Muscle layer of colon (tissue), 2 donors: ENCODE measurements at regions not wholly inside any gene's neighbourhood (a gene's known extent, or its start where the extent isn't known, plus 50 kb on each side); places are given as distances from the start of the nearest gene placed in this dataset.
A peak's percentile ranks its signal among the peaks of the same experiment; 100 is the strongest.

Experiments
- H3K27ac ChIP-seq: one replicate; pipeline ENCODE4 v1.7.0; 2013; ENCODE audit warnings: low read depth, mild to moderate bottlenecking, low read length, moderate library complexity
- H3K27me3 ChIP-seq, 2 donors: one replicate each; pipeline ENCODE4 v1.7.0; 2013; ENCODE audit warnings: low read length in 2 of 2, mild to moderate bottlenecking in 2 of 2; ENCODE audit not compliant: insufficient read depth in 2 of 2, control insufficient read depth in 1 of 2
- H3K36me3 ChIP-seq: one replicate; pipeline ENCODE4 v1.7.0; 2013; ENCODE audit warnings: mild to moderate bottlenecking, low read length; ENCODE audit not compliant: insufficient read depth
- H3K4me1 ChIP-seq: one replicate; pipeline ENCODE4 v1.7.0; 2013; ENCODE audit warnings: mild to moderate bottlenecking, low read length; ENCODE audit not compliant: insufficient read depth
- H3K4me3 ChIP-seq, 2 donors: one replicate each; pipeline ENCODE4 v1.7.0; 2013; ENCODE audit warnings: low read length in 2 of 2, low read depth in 1 of 2, mild to moderate bottlenecking in 1 of 2, moderate library complexity in 1 of 2
- H3K9ac ChIP-seq: one replicate; pipeline ENCODE4 v1.7.0; 2013; ENCODE audit warnings: low read length
- H3K9me3 ChIP-seq: one replicate; pipeline ENCODE4 v1.7.0; 2013; ENCODE audit warnings: mild to moderate bottlenecking, low read length
- donor health status: abdominal sarcoma.
- donor health status: Adenocarcinoma of cecum.

- Histone ChIP-seq H3K9ac (no peak overlapping the region), H3K36me3 (no peaks in the 10 kb centered on the region), H3K27me3 (no peaks in the 10 kb centered on the region), H3K4me1 (peaks cover 58% of the 10 kb centered on the region), H3K27ac (no peak overlapping the region), H3K9me3 (no peaks in the 10 kb centered on the region), H3K4me3 (no peak overlapping the region)
These were observed 163.4 kb upstream of the NCAM1 start for GRCh38 chr11:112797648-112798293.

- Histone ChIP-seq H3K4me3 (no peak overlapping the region), H3K4me1 (peaks cover 39% of the 10 kb centered on the region), H3K27me3 (no peaks in the 10 kb centered on the region), H3K9me3 (no peaks in the 10 kb centered on the region), H3K9ac (no peak overlapping the region), H3K27ac (peak overlapping the region; percentile 74), H3K36me3 (no peaks in the 10 kb centered on the region)
These were observed 160.0 kb upstream of the NCAM1 start for GRCh38 chr11:112801025-112801816.

GRCh38 chr11:112801817-112802088, 159.5 kb upstream of the NCAM1 start:
- Histone ChIP-seq H3K36me3 (no peaks in the 10 kb centered on the region), H3K27ac (peak overlapping the region; percentile 74), H3K4me1 (peaks cover 36% of the 10 kb centered on the region)

GRCh38 chr11:112805658-112806057, 155.6 kb upstream of the NCAM1 start:
- no peak overlapping the region for H3K4me3 ChIP-seq
- H3K9me3 ChIP-seq: no peaks in the 10 kb centered on the region
- no peak overlapping the region for H3K27ac ChIP-seq
- H3K4me1 ChIP-seq: peaks cover 46% of the 10 kb centered on the region
- H3K36me3 ChIP-seq: no peaks in the 10 kb centered on the region
- H3K9ac ChIP-seq: no peak overlapping the region
- H3K27me3 ChIP-seq: no peaks in the 10 kb centered on the region

More at GRCh38 chr11:112801817-112802088, 159.5 kb upstream of the NCAM1 start:
- Histone ChIP-seq H3K27me3 (no peaks in the 10 kb centered on the region), H3K9me3 (no peaks in the 10 kb centered on the region), H3K4me3 (no peak overlapping the region), H3K9ac (no peak overlapping the region)

- Histone ChIP-seq H3K27ac (no peak overlapping the region), H3K9me3 (no peaks in the 10 kb centered on the region), H3K36me3 (no peaks in the 10 kb centered on the region), H3K9ac (no peak overlapping the region), H3K4me3 (no peak overlapping the region), H3K4me1 (peaks cover 44% of the 10 kb centered on the region), H3K27me3 (no peaks in the 10 kb centered on the region)
These were observed 155.0 kb upstream of the NCAM1 start for GRCh38 chr11:112806256-112806655.

GRCh38 chr11:112806876-112807275, 154.3 kb upstream of the NCAM1 start:
- Histone ChIP-seq H3K4me3 (no peak overlapping the region), H3K27me3 (no peaks in the 10 kb centered on the region), H3K9me3 (no peaks in the 10 kb centered on the region), H3K36me3 (no peaks in the 10 kb centered on the region), H3K4me1 (peaks cover 44% of the 10 kb centered on the region), H3K27ac (no peak overlapping the region), H3K9ac (no peak overlapping the region)

GRCh38 chr11:112809429-112809828, 151.8 kb upstream of the NCAM1 start:
- no peaks in the 10 kb centered on the region for H3K27me3 ChIP-seq
- H3K9me3 ChIP-seq: no peaks in the 10 kb centered on the region
- no peak overlapping the region for H3K9ac ChIP-seq
- peaks cover 44% of the 10 kb centered on the region for H3K4me1 ChIP-seq
- peak overlapping the region; percentile 74 for H3K27ac ChIP-seq
- no peaks in the 10 kb centered on the region for H3K36me3 ChIP-seq
- H3K4me3 ChIP-seq: no peak overlapping the region

- H3K27ac ChIP-seq: no peak overlapping the region
- no peaks in the 10 kb centered on the region for H3K9me3 ChIP-seq
- H3K36me3 ChIP-seq: no peaks in the 10 kb centered on the region
- H3K9ac ChIP-seq: no peak overlapping the region
- H3K4me3 ChIP-seq: no peak overlapping the region
- peaks cover 40% of the 10 kb centered on the region for H3K4me1 ChIP-seq
- no peaks in the 10 kb centered on the region for H3K27me3 ChIP-seq
These were observed 150.3 kb upstream of the NCAM1 start for GRCh38 chr11:112810951-112811350.

GRCh38 chr11:112811783-112812182, 149.4 kb upstream of the NCAM1 start:
- H3K4me3 ChIP-seq: no peak overlapping the region
- peaks cover 35% of the 10 kb centered on the region for H3K4me1 ChIP-seq
- no peaks in the 10 kb centered on the region for H3K9me3 ChIP-seq
- no peaks in the 10 kb centered on the region for H3K27me3 ChIP-seq
- no peak overlapping the region for H3K9ac ChIP-seq
- H3K27ac ChIP-seq: no peak overlapping the region
- no peaks in the 10 kb centered on the region for H3K36me3 ChIP-seq

GRCh38 chr11:112812729-112813128, 148.5 kb upstream of the NCAM1 start:
- Histone ChIP-seq H3K27ac (no peak overlapping the region), H3K4me1 (peaks cover 35% of the 10 kb centered on the region), H3K36me3 (no peaks in the 10 kb centered on the region), H3K9ac (no peak overlapping the region), H3K27me3 (no peaks in the 10 kb centered on the region), H3K4me3 (no peak overlapping the region), H3K9me3 (no peaks in the 10 kb centered on the region)

GRCh38 chr11:112814168-112814567, 147.1 kb upstream of the NCAM1 start:
- H3K4me1 ChIP-seq: peaks cover 21% of the 10 kb centered on the region
- H3K4me3 ChIP-seq: no peak overlapping the region
- no peaks in the 10 kb centered on the region for H3K27me3 ChIP-seq
- H3K9me3 ChIP-seq: no peaks in the 10 kb centered on the region
- no peak overlapping the region for H3K9ac ChIP-seq
- H3K36me3 ChIP-seq: no peaks in the 10 kb centered on the region
- no peak overlapping the region for H3K27ac ChIP-seq

GRCh38 chr11:112817376-112817775, 143.8 kb upstream of the NCAM1 start:
- no peak overlapping the region for H3K27ac ChIP-seq
- no peaks in the 10 kb centered on the region for H3K4me1 ChIP-seq
- no peaks in the 10 kb centered on the region for H3K36me3 ChIP-seq
- H3K4me3 ChIP-seq: no peak overlapping the region
- H3K9me3 ChIP-seq: no peaks in the 10 kb centered on the region
- H3K9ac ChIP-seq: no peak overlapping the region
- H3K27me3 ChIP-seq: no peaks in the 10 kb centered on the region
